Sigmoid colon (tissue), 6 donors: ENCODE measurements at regions not wholly inside any gene's neighbourhood (a gene's known extent, or its start where the extent isn't known, plus 50 kb on each side); places are given as distances from the start of the nearest gene placed in this dataset.

Experiments used
- DNase-seq: peaks from one replicate; pipeline ENCODE4 v3.0.0-alpha.2; 2019
- H3K27ac ChIP-seq, 4 donors: fragments of 200-600 bp; sonication (generic); one replicate each; pipeline ENCODE4 v1.5.1; 2016 to 2019; ENCODE audit warnings: mild to moderate bottlenecking in 1 of 4
- H3K27me3 ChIP-seq, 3 donors: fragments of 200-600 bp; sonication (generic); one replicate each; pipeline ENCODE4 v1.5.1; 2019; ENCODE audit warnings: mild to moderate bottlenecking in 1 of 3
- H3K36me3 ChIP-seq, 4 donors: fragments of 200-600 bp; sonication (generic); one replicate each; pipeline ENCODE4 v1.5.1; 2016 to 2019
- H3K4me1 ChIP-seq, 4 donors: fragments of 200-600 bp; sonication (generic); one replicate each; pipeline ENCODE4 v1.5.1; 2017 to 2019
- H3K4me3 ChIP-seq, 4 donors: fragments of 200-600 bp; sonication (generic); one replicate each; pipeline ENCODE4 v1.5.1; 2017 to 2019; ENCODE audit warnings: mild to moderate bottlenecking in 2 of 4, moderate library complexity in 1 of 4
- H3K9me3 ChIP-seq, 4 donors: fragments of 200-600 bp in 3 of 4; sonication (generic) in 3 of 4; one replicate each; pipeline versions ENCODE4 v1.5.1 to v1.6.1; 2013 to 2019
- CTCF ChIP-seq, 4 experiments: fragments of 450-650 bp in 3 of 4; fragments of 200-600 bp in 1 of 4; IDR thresholded peaks; one replicate each; pipeline ENCODE4 v1.5.1; 2016 to 2019; ENCODE audit warnings: antibody characterized with exemption in 4 of 4, mild to moderate bottlenecking in 3 of 4, moderate library complexity in 2 of 4
- EP300 ChIP-seq, 4 donors: sonication (generic); formaldehyde crosslinking; IDR thresholded peaks; one replicate each; pipeline ENCODE4 v1.6.1; 2017; ENCODE audit warnings: antibody characterized with exemption in 4 of 4
- POLR2A ChIP-seq, 2 donors: fragments of 450-650 bp; IDR thresholded peaks; one replicate each; pipeline ENCODE4 v1.6.1; 2016; ENCODE audit warnings: antibody characterized with exemption in 2 of 2, mild to moderate bottlenecking in 2 of 2, moderate library complexity in 2 of 2
- POLR2AphosphoS5 ChIP-seq, 4 donors: sonication (generic); formaldehyde crosslinking; IDR thresholded peaks; one replicate each; pipeline ENCODE4 v1.6.1; 2017; ENCODE audit warnings: antibody characterized with exemption in 4 of 4
- WGBS, 2 donors: extraction: QIAGEN DNeasy Blood & Tissue Kit; methylation state at CpG; one replicate each; pipeline ENCODE4 v1.1.7; 2013; 5-methylcytosine and 5-hydroxymethylcytosine counted together
- intact Hi-C: fragments of 100-400 bp; cut with DNase I; formaldehyde crosslinking; loops from one replicate; pipeline ENCODE4 v1.15.1; 2023
- donor health status: healthy with polysubstance abuse.
- donor health status: healthy.

GRCh38 chr2:65746931-65747675 lies 314.7 kb upstream of the SPRED2 start:
- no peaks in the 10 kb centered on the region for H3K36me3 ChIP-seq

GRCh38 chr2:65744477-65745200 lies 312.2 kb upstream of the SPRED2 start:
- DNase-seq: no peak
- intact Hi-C loops: no loop called here
- no peaks in the 10 kb centered on the region for H3K4me1 ChIP-seq
- no peaks in the 10 kb centered on the region for H3K9me3 ChIP-seq
- 86 to 92% methylated on average over 6 of the region's 6 CpGs for WGBS, 2 donors
- no peak overlapping the region for H3K4me3 ChIP-seq
- no peaks in the 10 kb centered on the region for H3K36me3 ChIP-seq
- TF ChIP-seq POLR2A (IDR thresholded peaks at IDR 0.05) (no peak), EP300 (IDR thresholded peaks at IDR 0.05) (no peak), POLR2AphosphoS5 (IDR thresholded peaks at IDR 0.05) (no peak), CTCF (IDR thresholded peaks at IDR 0.05) (no peak)
- no peaks in the 10 kb centered on the region for H3K27me3 ChIP-seq
- H3K27ac ChIP-seq: no peak overlapping the region

More at GRCh38 chr2:65746931-65747675, 314.7 kb upstream of the SPRED2 start:
- H3K4me1 ChIP-seq: no peaks in the 10 kb centered on the region
- TF ChIP-seq EP300 (IDR thresholded peaks at IDR 0.05) (no peak), CTCF (IDR thresholded peaks at IDR 0.05) (no peak), POLR2AphosphoS5 (IDR thresholded peaks at IDR 0.05) (no peak), POLR2A (IDR thresholded peaks at IDR 0.05) (no peak)
- intact Hi-C loops: no loop called here
- 70 to 71% methylated on average over 11 of the region's 11 CpGs for WGBS, 2 donors
- H3K4me3 ChIP-seq: no peak overlapping the region
- no peaks in the 10 kb centered on the region for H3K27me3 ChIP-seq
- peak; percentile 74 for DNase-seq
- peak overlapping the region in 1 of 4 donors; percentile 38 for H3K27ac ChIP-seq
- no peaks in the 10 kb centered on the region for H3K9me3 ChIP-seq

GRCh38 chr2:65742977-65743376 lies 310.6 kb upstream of the SPRED2 start:
- intact Hi-C loops: no loop called here
- Histone ChIP-seq H3K36me3 (no peaks in the 10 kb centered on the region), H3K9me3 (no peaks in the 10 kb centered on the region), H3K27ac (no peak overlapping the region), H3K27me3 (no peaks in the 10 kb centered on the region), H3K4me3 (no peak overlapping the region), H3K4me1 (no peaks in the 10 kb centered on the region)
- WGBS, 2 donors: 77 to 94% methylated on average over 1 of the region's 1 CpG
- TF ChIP-seq EP300 (IDR thresholded peaks at IDR 0.05) (no peak), CTCF (IDR thresholded peaks at IDR 0.05) (peak in 1 of 4 experiments; percentile 9), POLR2A (IDR thresholded peaks at IDR 0.05) (no peak), POLR2AphosphoS5 (IDR thresholded peaks at IDR 0.05) (no peak)
- DNase-seq: no peak

GRCh38 chr2:65739927-65740326 lies 307.5 kb upstream of the SPRED2 start:
- Histone ChIP-seq H3K27ac (no peak overlapping the region), H3K27me3 (no peaks in the 10 kb centered on the region), H3K9me3 (no peaks in the 10 kb centered on the region), H3K4me1 (no peaks in the 10 kb centered on the region), H3K36me3 (no peaks in the 10 kb centered on the region), H3K4me3 (no peak overlapping the region)
- no peak for TF ChIP-seq POLR2AphosphoS5 (IDR thresholded peaks at IDR 0.05)
- TF ChIP-seq POLR2A (IDR thresholded peaks at IDR 0.05): no peak
- TF ChIP-seq EP300 (IDR thresholded peaks at IDR 0.05): no peak
- TF ChIP-seq CTCF (IDR thresholded peaks at IDR 0.05): no peak
- intact Hi-C loops: no loop called here
- no peak for DNase-seq
- WGBS, 2 donors: 90 to 93% methylated on average over 1 of the region's 1 CpG
